GM12891 (cell line): ENCODE measurements at regions not wholly inside any gene's neighbourhood (a gene's known extent, or its start where the extent isn't known, plus 50 kb on each side); places are given as distances from the start of the nearest gene placed in this dataset.

Source experiments
- DNase-seq: peaks from one replicate; pipeline ENCODE4 v3.0.0; 2011; ENCODE audit warnings: low spot score; ENCODE audit not compliant: insufficient read length
- FAIRE-seq: peaks from 2 replicates; lab custom pipeline; 2011; peaks lifted over from hg19 to GRCh38; lab: Jason Lieb, UNC
- PAX5 ChIP-seq: IDR thresholded peaks from 2 replicates; pipeline ENCODE4 v1.6.1; 2011; ENCODE audit warnings: low read length, moderate library complexity, mild to moderate bottlenecking; ENCODE audit not compliant: insufficient read depth, severe bottlenecking
- POLR2A ChIP-seq: IDR thresholded peaks from 2 replicates; pipeline ENCODE4 v1.6.1; 2011; ENCODE audit warnings: low read depth, low read length, control low read depth
- POLR2AphosphoS5 ChIP-seq: IDR thresholded peaks from 2 replicates; pipeline ENCODE4 v1.6.1; 2011; ENCODE audit warnings: low read depth, low read length, control low read depth
- POU2F2 ChIP-seq: IDR thresholded peaks from 2 replicates; pipeline ENCODE4 v1.6.1; 2011; ENCODE audit warnings: low read depth, mild to moderate bottlenecking, control low read depth, low read length, moderate library complexity
- SPI1 ChIP-seq: IDR thresholded peaks from 2 replicates; pipeline ENCODE4 v1.6.1; 2011; ENCODE audit warnings: low read depth, low read length, control low read depth
- TAF1 ChIP-seq: IDR thresholded peaks from 2 replicates; pipeline ENCODE4 v1.6.1; 2011; ENCODE audit warnings: low read depth, low read length, control low read depth

GRCh38 chr13:109389456-109389855, 396.9 kb downstream of the IRS2 start:
- TF ChIP-seq POLR2A (no peak), TAF1 (no peak), PAX5 (no peak)
- no peak for DNase-seq
- FAIRE-seq = no peak

GRCh38 chr13:109387471-109387870, 398.9 kb downstream of the IRS2 start:
- no peak for FAIRE-seq
- no peak for DNase-seq
- TF ChIP-seq POLR2A = no peak
- no peak for TF ChIP-seq POLR2AphosphoS5
- TF ChIP-seq SPI1 = no peak
- TF ChIP-seq TAF1 = no peak
- TF ChIP-seq PAX5 = no peak
- no peak for TF ChIP-seq POU2F2

DNA sequence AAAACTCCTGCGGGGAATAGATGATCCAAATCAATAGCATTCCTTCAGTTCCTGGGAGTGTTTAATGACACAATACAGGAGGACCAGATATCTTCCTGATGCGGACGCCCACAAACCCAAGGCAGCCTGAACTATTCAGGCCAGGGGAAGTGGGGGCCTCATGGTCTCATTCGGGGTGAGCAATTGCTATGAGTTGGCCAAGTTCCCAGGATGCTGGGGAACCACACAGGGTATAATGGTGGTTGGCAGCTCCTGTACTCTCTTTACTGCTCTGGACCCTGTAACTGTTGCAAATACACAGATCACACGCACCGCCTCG, 401.2 kb downstream of the IRS2 start:
- FAIRE-seq = no peak

DNA sequence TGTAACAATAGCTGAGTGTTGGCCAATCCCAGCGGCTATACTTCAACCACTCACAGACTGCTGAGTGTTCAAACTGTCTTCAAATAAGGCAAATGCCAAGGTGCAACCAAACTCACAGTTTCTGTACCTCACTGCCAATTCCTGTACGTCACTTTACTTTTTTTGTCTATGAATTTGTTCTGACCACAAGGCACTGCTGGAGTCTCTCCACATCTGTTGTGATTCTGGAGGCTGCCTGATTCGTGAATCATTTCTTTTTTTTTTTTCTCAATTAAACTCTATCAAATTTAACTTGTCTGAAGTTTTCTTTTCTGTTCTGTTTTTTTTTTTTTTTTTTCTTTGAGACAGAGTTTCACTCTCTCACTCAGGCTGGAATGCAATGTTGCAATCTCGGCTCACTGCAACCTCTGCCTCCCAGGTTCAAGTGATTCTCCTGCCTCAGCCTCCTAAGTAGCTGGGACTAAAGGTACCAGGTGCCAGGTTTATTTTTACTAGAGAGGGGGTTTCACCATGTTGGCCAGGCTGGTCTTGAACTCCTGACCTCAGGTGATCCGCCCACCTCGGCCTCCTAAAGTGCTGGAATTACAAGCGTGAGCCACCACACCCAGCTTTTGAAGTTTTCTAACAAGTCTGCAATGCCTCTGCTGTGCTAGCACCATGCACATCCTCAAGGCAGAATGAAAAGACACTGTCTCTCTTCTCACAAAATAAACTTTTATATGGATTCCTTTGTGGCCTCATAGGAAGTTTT, 401.7 kb downstream of the IRS2 start:
- TF ChIP-seq PAX5 (no peak), POLR2AphosphoS5 (no peak), TAF1 (no peak), SPI1 (no peak), POLR2A (no peak), POU2F2 (no peak)
- DNase-seq (no peak), FAIRE-seq (no peak)

More for the DNA sequence above, 401.2 kb downstream of the IRS2 start:
- TF ChIP-seq POU2F2 = no peak
- no peak for TF ChIP-seq POLR2AphosphoS5
- no peak for TF ChIP-seq PAX5
- TF ChIP-seq POLR2A = no peak
- no peak for DNase-seq

DNA sequence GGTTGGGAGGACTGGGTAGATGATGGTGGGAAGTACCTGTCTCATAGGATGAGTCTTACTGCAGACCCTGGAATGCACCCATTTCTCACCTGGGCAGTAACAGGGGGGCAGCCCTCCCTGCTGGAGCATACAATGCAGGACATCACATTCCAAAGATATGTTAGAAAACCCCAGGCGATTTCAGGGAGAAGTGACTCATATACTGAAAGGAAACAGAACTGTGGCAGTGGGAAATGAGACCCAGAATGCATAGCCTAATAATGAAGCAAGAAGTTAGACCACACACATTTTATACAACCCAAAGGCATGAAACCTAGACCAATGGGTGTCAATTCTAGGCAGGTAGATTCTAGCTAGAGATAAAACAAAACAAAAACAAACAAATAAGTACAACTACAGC, 402.7 kb downstream of the IRS2 start:
- TF ChIP-seq SPI1 = no peak
- TF ChIP-seq PAX5 = no peak
- no peak for TF ChIP-seq POLR2AphosphoS5
- no peak for TF ChIP-seq POU2F2
- no peak for TF ChIP-seq TAF1
- DNase-seq (no peak), FAIRE-seq (no peak)

GRCh38 chr13:109381546-109382180, 404.7 kb downstream of the IRS2 start:
- no peak for TF ChIP-seq POLR2AphosphoS5
- no peak for TF ChIP-seq POLR2A
- TF ChIP-seq POU2F2 = no peak
- TF ChIP-seq TAF1 = no peak
- TF ChIP-seq PAX5 = no peak
- TF ChIP-seq SPI1 = no peak
- DNase-seq = no peak
- no peak for FAIRE-seq

DNA sequence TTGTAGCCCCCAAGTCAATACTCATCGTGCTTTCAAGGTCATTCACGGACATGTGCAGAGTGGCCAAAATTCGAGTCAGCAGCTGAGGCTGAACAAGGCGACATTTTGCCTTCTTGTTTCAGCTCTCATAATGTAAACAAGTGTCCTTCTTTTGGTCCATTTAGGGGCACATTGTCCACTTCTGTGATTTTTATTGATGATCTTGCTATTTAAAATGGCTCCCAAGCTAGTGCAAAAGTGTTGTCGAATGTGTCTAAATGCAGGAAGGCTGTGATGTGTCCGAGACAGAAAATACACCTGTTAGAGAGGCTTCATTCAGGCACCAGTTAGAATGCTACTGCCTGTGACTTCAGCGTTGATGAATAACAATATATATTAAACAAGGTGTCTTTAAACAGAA, 405.9 kb downstream of the IRS2 start:
- TF ChIP-seq SPI1 (no peak), PAX5 (no peak), POLR2A (no peak), POU2F2 (no peak), TAF1 (no peak), POLR2AphosphoS5 (no peak)
- DNase-seq (no peak), FAIRE-seq (no peak)

DNA sequence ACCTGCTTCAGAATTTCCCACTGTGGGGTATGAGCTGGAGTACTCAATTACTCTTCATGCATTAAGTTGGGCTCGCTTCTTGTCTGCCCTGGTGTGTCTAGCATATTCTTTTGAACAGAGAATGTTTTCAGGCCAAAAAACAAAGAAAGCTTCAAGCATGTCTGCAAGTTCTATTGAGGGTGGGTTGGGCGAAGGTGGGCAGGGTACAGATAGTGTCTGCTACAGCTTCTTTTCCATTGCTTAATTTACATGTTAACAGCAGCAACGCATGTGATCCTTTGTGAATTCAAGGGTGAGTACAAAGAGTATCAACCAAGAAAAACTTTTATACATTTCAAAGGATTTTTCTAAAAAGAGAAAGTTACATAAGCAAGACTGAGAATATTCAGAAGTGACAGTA, 406.5 kb downstream of the IRS2 start:
- FAIRE-seq (no peak), DNase-seq (no peak)
- TF ChIP-seq POU2F2 = no peak
- no peak for TF ChIP-seq TAF1

DNA sequence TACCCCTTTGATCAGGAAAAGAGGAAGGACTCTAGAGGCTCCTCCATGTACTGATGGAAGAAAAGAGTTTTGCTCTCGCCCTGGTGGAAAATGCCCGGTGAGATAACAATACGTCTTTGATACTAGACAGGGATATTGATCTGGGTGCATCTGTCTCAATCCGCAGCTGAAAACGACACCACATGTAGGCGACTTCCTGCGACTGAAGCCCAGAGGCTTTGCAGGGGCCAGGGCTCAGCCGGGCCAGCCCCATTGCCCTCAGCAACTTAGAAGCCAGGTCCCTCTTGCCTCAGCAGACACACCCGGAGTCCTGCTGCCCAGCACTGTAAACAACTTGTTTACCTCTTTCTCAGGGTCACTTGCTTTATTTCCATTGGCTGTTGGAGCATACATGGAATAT, 409.4 kb downstream of the IRS2 start:
- TF ChIP-seq POU2F2 (no peak), PAX5 (no peak), SPI1 (no peak), POLR2AphosphoS5 (no peak), POLR2A (no peak), TAF1 (no peak)
- no peak for FAIRE-seq
- DNase-seq = no peak
